UCSD-AML1 (cell line): ENCODE measurements at regions not wholly inside any gene's neighbourhood (a gene's known extent, or its start where the extent isn't known, plus 50 kb on each side); places are given as distances from the start of the nearest gene placed in this dataset.
"Not testable (repeated sequence)": the region's sequence is repeated elsewhere in the genome, so short reads cannot be mapped to it uniquely, and the experiment has no call there.

Experiments
- DNase-seq: peaks from one replicate; lab custom pipeline; 2025; ENCODE audit not compliant: unreplicated experiment; lab: John Stamatoyannopoulos, UW

GRCh38 chr7:69078997-69079769 lies 519.1 kb upstream of the AUTS2 start:
- no peak for DNase-seq

GRCh38 chr7:69087281-69087680 lies 511.0 kb upstream of the AUTS2 start:
- DNase-seq = not testable (repeated sequence)

GRCh38 chr7:69088185-69088584 lies 510.1 kb upstream of the AUTS2 start:
- DNase-seq = no peak

GRCh38 chr7:69090936-69091335 lies 507.3 kb upstream of the AUTS2 start:
- no peak for DNase-seq

- DNase-seq = no peak
These were observed 506.8 kb upstream of the AUTS2 start for GRCh38 chr7:69091521-69091920.

- no peak for DNase-seq
These were observed 503.1 kb upstream of the AUTS2 start for GRCh38 chr7:69095127-69095526.

- no peak for DNase-seq
These were observed 502.6 kb upstream of the AUTS2 start for GRCh38 chr7:69095649-69096048.

- DNase-seq = no peak
These were observed 494.3 kb upstream of the AUTS2 start for GRCh38 chr7:69104023-69104422.

GRCh38 chr7:69105092-69105491 lies 493.2 kb upstream of the AUTS2 start:
- no peak for DNase-seq

GRCh38 chr7:69105981-69106380 lies 492.3 kb upstream of the AUTS2 start:
- DNase-seq = no peak

GRCh38 chr7:69106449-69106848 lies 491.8 kb upstream of the AUTS2 start:
- DNase-seq = not testable (repeated sequence)

- not testable (repeated sequence) for DNase-seq
These were observed 491.3 kb upstream of the AUTS2 start for GRCh38 chr7:69106946-69107345.

- no peak for DNase-seq
These were observed 490.2 kb upstream of the AUTS2 start for GRCh38 chr7:69108097-69108496.

GRCh38 chr7:69109246-69109645 lies 489.0 kb upstream of the AUTS2 start:
- no peak for DNase-seq

GRCh38 chr7:69109879-69110278 lies 488.4 kb upstream of the AUTS2 start:
- DNase-seq = no peak

- DNase-seq = no peak
These were observed 487.7 kb upstream of the AUTS2 start for GRCh38 chr7:69110450-69111050.

- no peak for DNase-seq
These were observed 483.9 kb upstream of the AUTS2 start for GRCh38 chr7:69114374-69114773.

- DNase-seq = no peak
These were observed 482.5 kb upstream of the AUTS2 start for GRCh38 chr7:69115788-69116187.

GRCh38 chr7:69116196-69116595 lies 482.1 kb upstream of the AUTS2 start:
- DNase-seq = not testable (repeated sequence)

GRCh38 chr7:69122953-69123352 lies 475.3 kb upstream of the AUTS2 start:
- no peak for DNase-seq

- no peak for DNase-seq
These were observed 471.3 kb upstream of the AUTS2 start for GRCh38 chr7:69126896-69127479.

- no peak for DNase-seq
These were observed 468.8 kb upstream of the AUTS2 start for GRCh38 chr7:69129524-69129923.
